ENCODE measurements at regions not wholly inside any gene's neighbourhood (a gene's known extent, or its start where the extent isn't known, plus 50 kb on each side); places are given as distances from the start of the nearest gene placed in this dataset.
"Not testable (repeated sequence)": the region's sequence is repeated elsewhere in the genome, so short reads cannot be mapped to it uniquely, and the experiment has no call there.

- no peak for DNase-seq (ENCODE audit: low read depth in 3 of 3, low spot score in 1 of 3)
Measured at GRCh38 chr22:23501261-23501619, 78.8 kb downstream of the IGLL1 start.

GRCh38 chr22:23500508-23501260 lies 79.4 kb downstream of the IGLL1 start:
- DNase-seq (ENCODE audit: low read depth in 3 of 3, low spot score in 1 of 3): no peak

- DNase-seq (ENCODE audit: low read depth in 3 of 3, low spot score in 1 of 3): no peak
Measured at GRCh38 chr22:23499845-23500500, 80.1 kb downstream of the IGLL1 start.

GRCh38 chr22:23498811-23499798 lies 81.0 kb downstream of the IGLL1 start:
- DNase-seq (ENCODE audit: low read depth in 3 of 3, low spot score in 1 of 3): no peak

GRCh38 chr22:23497889-23498288 lies 82.2 kb downstream of the IGLL1 start:
- DNase-seq (ENCODE audit: low read depth in 3 of 3, low spot score in 1 of 3): not testable (repeated sequence)

DNA sequence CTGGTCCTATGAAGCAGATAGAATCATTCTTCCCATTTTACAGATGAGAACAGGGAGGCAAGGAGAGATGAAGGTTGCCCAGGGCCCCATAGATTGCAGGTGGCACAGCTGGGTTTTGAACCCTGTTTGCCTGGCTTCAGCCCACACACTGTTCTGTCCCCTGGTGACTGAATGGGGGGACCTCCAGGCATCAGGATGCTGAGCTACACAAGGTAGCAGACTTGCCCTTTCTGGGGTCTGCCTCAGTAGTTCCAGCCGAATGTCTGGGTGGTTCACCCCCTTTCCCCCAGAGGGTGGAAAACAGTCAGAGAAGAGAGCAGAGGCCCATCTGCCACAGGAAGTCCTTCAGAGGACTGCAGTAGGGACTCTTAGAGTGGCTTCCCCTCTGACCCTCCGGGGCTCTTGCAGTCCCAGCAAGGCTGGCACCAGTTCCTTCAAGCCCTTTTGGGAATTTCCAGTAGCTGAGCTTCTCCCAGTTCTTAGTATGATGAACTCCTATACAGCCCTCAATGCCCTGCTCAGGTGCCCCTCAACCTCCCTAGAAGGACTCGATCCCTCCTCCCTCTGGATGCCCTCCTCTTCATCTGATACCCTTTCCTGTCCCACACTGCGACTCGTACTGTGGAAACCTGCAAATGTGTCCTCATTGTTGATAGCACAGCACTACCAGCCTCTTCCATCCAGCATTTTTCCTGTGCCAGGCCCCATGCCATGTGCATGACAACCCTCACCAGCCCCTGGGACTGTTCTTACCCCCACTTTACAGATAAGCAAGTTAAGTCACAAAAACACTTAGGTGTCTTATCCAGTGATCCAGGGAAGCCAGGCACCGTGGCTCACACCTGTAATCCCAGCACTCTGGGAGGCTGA lies 82.8 kb downstream of the IGLL1 start:
- DNase-seq (ENCODE audit: low read depth in 3 of 3, low spot score in 1 of 3): no peak

DNA sequence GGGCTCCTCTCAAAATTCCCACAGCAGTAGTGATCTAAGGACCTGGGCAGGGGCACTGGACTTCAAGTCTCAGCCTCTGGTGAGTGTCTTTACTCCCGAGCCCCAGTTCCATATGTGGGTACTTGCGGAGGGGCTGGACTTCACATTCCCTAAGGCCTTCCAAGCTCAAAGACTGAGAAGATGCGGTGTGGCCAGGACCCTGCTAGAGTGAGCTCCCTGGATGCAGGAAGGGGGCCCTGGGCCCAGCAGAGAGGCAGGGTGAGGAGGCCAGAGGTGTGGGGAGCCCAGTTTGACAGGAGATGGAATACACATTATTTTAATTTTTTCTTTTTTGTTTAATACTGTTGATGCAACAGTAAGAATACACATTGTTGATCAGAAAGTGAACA lies 83.7 kb downstream of the IGLL1 start:
- no peak for DNase-seq (ENCODE audit: low read depth in 3 of 3, low spot score in 1 of 3)

GRCh38 chr22:23495614-23496444 lies 84.3 kb downstream of the IGLL1 start:
- DNase-seq (ENCODE audit: low read depth in 3 of 3, low spot score in 1 of 3): no peak

GRCh38 chr22:23494930-23495266 lies 85.2 kb downstream of the IGLL1 start:
- DNase-seq (ENCODE audit: low read depth in 3 of 3, low spot score in 1 of 3): no peak

GRCh38 chr22:23485490-23485889 lies 94.6 kb downstream of the IGLL1 start:
- no peak for DNase-seq (ENCODE audit: low read depth in 3 of 3, low spot score in 1 of 3)

- DNase-seq (ENCODE audit: low read depth in 3 of 3, low spot score in 1 of 3): no peak
Measured at GRCh38 chr22:23484651-23485050, 95.4 kb downstream of the IGLL1 start.

- no peak for DNase-seq (ENCODE audit: low read depth in 3 of 3, low spot score in 1 of 3)
Measured at GRCh38 chr22:23481369-23481768, 98.7 kb downstream of the IGLL1 start.

DNA sequence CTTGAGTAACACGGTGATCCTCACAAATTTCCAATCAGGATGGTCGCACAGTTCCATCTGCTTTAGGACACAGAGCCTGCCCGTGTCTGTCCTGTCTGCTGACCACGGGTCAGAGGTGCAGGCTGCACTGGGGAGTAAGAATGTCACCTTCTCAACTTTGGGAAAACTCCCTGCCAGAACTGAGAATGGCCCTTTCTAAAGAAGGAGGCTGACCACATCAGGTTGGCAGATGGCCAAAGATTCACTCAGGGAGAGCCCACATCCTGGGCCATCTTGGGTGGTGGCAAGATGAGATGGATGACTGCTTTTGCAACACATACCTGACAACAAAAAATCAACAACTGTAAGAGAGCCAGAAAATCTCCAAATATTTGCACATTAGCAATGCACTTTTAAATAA lies 101.9 kb downstream of the IGLL1 start:
- no peak for DNase-seq (ENCODE audit: low read depth in 3 of 3, low spot score in 1 of 3)

- not testable (repeated sequence) for DNase-seq (ENCODE audit: low read depth in 3 of 3, low spot score in 1 of 3)
Measured at GRCh38 chr22:23474531-23474930, 105.6 kb downstream of the IGLL1 start.

DNA sequence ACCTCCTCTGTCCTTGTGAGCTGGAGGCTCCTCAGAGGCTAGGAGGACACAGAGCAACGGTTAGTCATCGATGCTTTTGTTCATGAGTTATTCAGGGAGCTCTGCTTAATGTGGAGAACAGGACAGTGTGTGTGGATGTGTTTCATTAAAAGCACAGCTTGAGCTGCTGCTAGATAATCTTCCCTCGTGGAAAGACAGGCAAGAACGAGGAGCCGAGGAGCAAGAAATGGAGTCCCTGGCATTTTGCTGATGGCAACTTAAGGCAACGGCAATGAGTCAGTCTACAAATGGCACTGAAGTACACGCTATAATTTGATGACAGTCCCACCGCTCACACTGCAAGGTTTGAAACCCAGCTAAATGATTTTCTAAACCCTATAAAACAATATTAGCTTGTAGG lies 106.2 kb downstream of the IGLL1 start:
- DNase-seq (ENCODE audit: low read depth in 3 of 3, low spot score in 1 of 3): no peak

GRCh38 chr22:23472376-23472775 lies 107.7 kb downstream of the IGLL1 start:
- not testable (repeated sequence) for DNase-seq (ENCODE audit: low read depth in 3 of 3, low spot score in 1 of 3)

DNA sequence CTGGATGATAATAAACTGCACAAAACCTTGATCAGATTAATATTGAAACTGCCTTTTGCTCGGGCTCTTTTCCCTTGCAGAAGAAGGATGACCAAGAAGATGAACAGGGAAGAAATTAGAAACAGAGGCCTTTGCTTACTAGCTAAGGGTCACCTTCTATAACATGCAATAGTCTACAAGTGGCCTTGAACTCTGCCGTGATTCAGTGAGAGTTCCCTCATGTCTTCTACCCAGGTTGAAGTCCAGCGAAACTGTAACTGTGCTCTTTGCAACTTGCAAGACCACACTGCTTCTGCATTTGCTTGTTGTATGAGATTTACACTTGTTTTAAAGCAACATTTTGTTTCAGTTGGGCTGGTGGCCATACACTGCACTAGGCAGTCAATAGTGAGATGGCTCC lies 108.4 kb downstream of the IGLL1 start:
- no peak for DNase-seq (ENCODE audit: low read depth in 3 of 3, low spot score in 1 of 3)

DNA sequence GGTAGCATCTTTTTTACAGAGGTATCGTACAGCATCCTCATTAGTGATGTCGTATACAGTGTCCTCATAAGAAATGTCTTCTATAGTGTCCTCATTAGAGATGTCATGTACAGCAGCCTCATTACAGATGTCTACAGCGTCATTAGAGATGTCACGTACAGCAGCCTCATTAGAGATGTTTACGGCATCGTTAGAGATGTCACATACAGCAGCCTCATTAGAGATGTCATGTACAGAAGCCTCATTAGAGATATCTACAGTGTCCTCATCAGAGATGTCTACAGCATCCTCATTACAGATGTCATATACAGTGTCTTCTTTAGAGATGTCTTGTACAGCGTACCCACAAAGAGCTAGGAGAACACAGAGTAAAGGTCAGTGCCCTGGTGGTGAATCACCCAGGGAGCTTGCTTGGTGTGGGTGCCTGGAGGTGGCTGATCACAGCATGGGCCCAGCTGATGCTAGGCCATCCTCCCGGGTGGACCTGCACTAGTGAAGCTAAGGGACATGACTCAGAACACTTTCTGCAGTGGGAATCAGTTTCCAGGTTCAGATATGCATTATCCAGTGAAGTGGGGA lies 109.2 kb downstream of the IGLL1 start:
- no peak for DNase-seq (ENCODE audit: low read depth in 3 of 3, low spot score in 1 of 3)

- no peak for DNase-seq (ENCODE audit: low read depth in 3 of 3, low spot score in 1 of 3)
Measured at GRCh38 chr22:23467721-23468294, 112.3 kb downstream of the IGLL1 start.

All from stimulated activated CD4-positive, alpha-beta T cell treated with anti-CD3 and anti-CD28 coated beads, TNF-alpha, amount 100 ng/mL, for 1 hour (primary cell).